Lower leg skin (tissue), 3 donors: ENCODE measurements at regions not wholly inside any gene's neighbourhood (a gene's known extent, or its start where the extent isn't known, plus 50 kb on each side); places are given as distances from the start of the nearest gene placed in this dataset.

Experiments used
- CTCF ChIP-seq, 3 donors: fragments of 450-650 bp; IDR thresholded peaks; one replicate each; pipeline ENCODE4 v1.5.1; 2016; ENCODE audit warnings: antibody characterized with exemption in 3 of 3, mild to moderate bottlenecking in 3 of 3, moderate library complexity in 2 of 3
- POLR2A ChIP-seq, 2 donors: fragments of 450-650 bp; IDR thresholded peaks; one replicate each; pipeline ENCODE4 v1.6.1; 2016 to 2017; ENCODE audit warnings: antibody characterized with exemption in 2 of 2, mild to moderate bottlenecking in 1 of 2, moderate library complexity in 1 of 2

DNA sequence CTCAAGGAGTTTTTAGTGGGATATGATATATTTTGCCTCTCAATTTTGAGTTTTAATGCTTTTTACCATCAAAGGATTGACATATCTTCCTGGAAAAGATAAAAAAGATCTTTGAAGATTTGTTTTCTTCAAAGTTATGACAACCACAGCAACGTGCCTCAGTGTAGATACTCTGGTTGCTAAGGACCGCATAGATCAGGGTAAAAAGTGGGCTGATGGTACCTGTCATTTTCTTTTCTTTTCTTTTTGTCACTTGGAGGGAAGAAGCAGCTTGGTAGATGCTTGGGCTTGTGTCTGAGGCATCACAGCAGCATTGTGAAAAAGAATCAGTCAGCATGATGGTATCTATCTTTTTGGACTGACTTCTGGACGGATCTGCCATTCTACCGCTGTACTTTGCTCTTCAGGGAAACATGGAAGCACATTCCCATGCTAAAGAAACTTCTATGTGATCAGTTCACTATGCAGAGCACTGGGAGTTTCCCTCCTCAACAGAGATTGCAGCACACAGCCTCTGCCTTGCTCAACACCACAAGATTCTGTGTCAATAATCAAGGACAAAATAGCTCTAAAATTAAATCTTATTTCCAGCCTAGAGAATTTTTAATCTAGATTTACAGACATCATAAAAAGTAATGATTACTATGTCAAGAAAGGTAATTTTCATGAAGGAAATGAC lies 54.8 kb upstream of the SGK1 start:
- TF ChIP-seq POLR2A (IDR thresholded peaks at IDR 0.05) (no peak), CTCF (IDR thresholded peaks at IDR 0.05) (no peak)
